CD4-positive, alpha-beta memory T cell (primary cell): ENCODE measurements at regions not wholly inside any gene's neighbourhood (a gene's known extent, or its start where the extent isn't known, plus 50 kb on each side); places are given as distances from the start of the nearest gene placed in this dataset.

Experiments
- CTCF ChIA-PET: fragments of 350-600 bp; sonication (Branson Sonifier 250); formaldehyde crosslinking; loops from one replicate; lab custom pipeline; 2021; ENCODE audit warnings: inconsistent platforms; ENCODE audit not compliant: partially characterized antibody; lab: Charles Lee
- POLR2A ChIA-PET: fragments of 350-600 bp; sonication (Branson Sonifier 250); formaldehyde crosslinking; loops from one replicate; lab custom pipeline; 2021; ENCODE audit not compliant: partially characterized antibody; lab: Charles Lee
- DNase-seq, 5 donors: peaks; one replicate each; pipeline versions ENCODE4 v3.0.0 to v3.0.0-alpha.2; 2020 to 2022; ENCODE audit warnings: mixed read lengths in 1 of 5
- H3K27ac ChIP-seq: one replicate; pipeline ENCODE4 v1.7.0; 2013; ENCODE audit warnings: low read depth, low read length
- H3K27me3 ChIP-seq: 2 replicates; pipeline ENCODE4 v1.7.0; 2013; ENCODE audit warnings: mild to moderate bottlenecking, low read length, moderate library complexity; ENCODE audit not compliant: insufficient read depth
- H3K36me3 ChIP-seq: 2 replicates; pipeline ENCODE4 v1.7.0; 2013; ENCODE audit warnings: mild to moderate bottlenecking, low read length, moderate library complexity; ENCODE audit not compliant: insufficient read depth
- H3K4me1 ChIP-seq: 2 replicates; pipeline ENCODE4 v1.7.0; 2013; ENCODE audit warnings: mild to moderate bottlenecking, low read length, moderate library complexity; ENCODE audit not compliant: insufficient read depth
- H3K4me3 ChIP-seq, 2 donors: one replicate each; pipeline ENCODE4 v1.7.0; 2013; ENCODE audit warnings: low read length in 2 of 2, mild to moderate bottlenecking in 1 of 2
- H3K9me3 ChIP-seq, 2 donors: one replicate each; pipeline ENCODE4 v1.7.0; 2013; ENCODE audit warnings: low read length in 2 of 2, control low read depth in 1 of 2; ENCODE audit not compliant: control insufficient read depth in 1 of 2
- H3K27ac Mint-ChIP-seq, 7 donors: one replicate each; pipeline ENCODE4 v1.8.0; 2020 to 2021; ENCODE audit warnings: mixed read lengths in 7 of 7, mild to moderate bottlenecking in 6 of 7, inconsistent platforms in 3 of 7, moderate library complexity in 3 of 7
- H3K27me3 Mint-ChIP-seq, 2 donors: one replicate each; pipeline ENCODE4 v1.8.0; 2020 to 2021; ENCODE audit warnings: mixed read lengths in 2 of 2
- H3K36me3 Mint-ChIP-seq, 2 donors: one replicate each; pipeline ENCODE4 v1.8.0; 2020 to 2021; ENCODE audit warnings: mixed read lengths in 2 of 2, inconsistent platforms in 1 of 2, mild to moderate bottlenecking in 1 of 2
- H3K4me1 Mint-ChIP-seq, 4 donors: one replicate each; pipeline ENCODE4 v1.8.0; 2020 to 2021; ENCODE audit warnings: mixed read lengths in 4 of 4, mild to moderate bottlenecking in 1 of 4
- H3K4me3 Mint-ChIP-seq, 8 donors: one replicate each; pipeline ENCODE4 v1.8.0; 2020 to 2021; ENCODE audit warnings: mixed read lengths in 8 of 8, mild to moderate bottlenecking in 7 of 8, moderate library complexity in 6 of 8, inconsistent platforms in 3 of 8
- H3K9me3 Mint-ChIP-seq, 8 donors: one replicate each; pipeline ENCODE4 v1.8.0; 2020 to 2021; ENCODE audit warnings: mixed read lengths in 8 of 8, mild to moderate bottlenecking in 5 of 8, inconsistent platforms in 3 of 8, moderate library complexity in 1 of 8
- intact Hi-C: fragments of 100-400 bp; cut with micrococcal nuclease; formaldehyde crosslinking; loops from one replicate; pipeline ENCODE4 v1.15.1; 2023

DNA sequence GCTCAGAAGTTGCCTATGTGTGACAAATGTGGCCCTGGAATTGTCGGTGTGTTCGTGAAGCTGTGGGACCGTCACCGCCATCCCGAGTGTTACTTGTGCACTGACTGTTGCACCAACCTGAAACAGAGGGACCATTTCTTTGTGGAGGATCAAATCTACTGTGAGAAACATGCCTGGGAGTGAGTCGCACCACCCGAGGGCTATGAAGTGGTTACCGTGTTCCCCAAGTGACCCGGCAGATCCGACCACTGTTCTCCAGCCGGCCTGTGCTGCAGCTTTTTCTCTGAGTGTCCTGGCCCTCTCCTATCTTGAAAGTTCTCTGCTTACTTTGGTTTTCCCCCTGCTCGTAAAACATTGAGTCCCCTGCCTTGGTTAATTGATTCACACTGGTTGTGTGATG lies 65.3 kb downstream of the VCPKMT start:
- Histone ChIP-seq H3K27ac (no peak overlapping the region), H3K36me3 (no peaks in the 10 kb centered on the region), H3K4me1 (peaks cover 20% of the 10 kb centered on the region), H3K9me3 (no peaks in the 10 kb centered on the region), H3K27me3 (no peaks in the 10 kb centered on the region), H3K4me3 (no peak overlapping the region)
- Mint-ChIP-seq H3K27ac (peak overlapping the region in 1 of 7 donors; percentile 8), H3K9me3 (peaks cover 0 to under 1% (median 0%) of the 10 kb centered on the region in 8 donors), H3K4me3 (no peak overlapping the region), H3K36me3 (peaks cover 5 to 27% of the 10 kb centered on the region in 2 donors), H3K4me1 (peaks cover 24 to 41% (median 30%) of the 10 kb centered on the region in 4 donors), H3K27me3 (no peaks in the 10 kb centered on the region)
- no peak for DNase-seq
- POLR2A ChIA-PET = no interaction called here
- intact Hi-C loops = no loop called here
- CTCF ChIA-PET = interaction anchor here (1.4 kb wide), 1 partner anchor 11 kb away, joined by 4 read pairs; no protein-coding TSS in a partner anchor

DNA sequence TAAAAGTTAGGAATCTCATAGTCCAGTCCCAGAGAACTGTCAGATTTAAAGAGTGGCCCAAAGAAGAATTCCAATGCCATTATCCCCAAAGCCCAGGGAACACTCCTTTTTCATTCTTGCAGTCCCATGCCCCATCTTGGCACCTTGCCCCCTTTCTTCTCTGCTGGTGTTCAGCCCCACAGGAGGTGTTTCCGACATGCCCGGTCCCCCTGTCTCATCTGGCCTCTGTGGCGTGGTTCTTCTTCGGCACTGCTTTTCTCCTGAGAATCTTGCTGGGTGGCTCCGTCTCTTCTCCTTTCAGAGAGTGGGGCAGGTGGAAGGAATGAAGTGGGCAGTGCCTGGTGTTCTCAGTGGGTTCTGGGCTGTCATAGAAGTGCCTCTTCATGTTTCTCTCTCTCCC lies 64.7 kb downstream of the VCPKMT start:
- ChIA-PET CTCF (no interaction called here), POLR2A (no interaction called here)
- Histone ChIP-seq H3K27ac (no peak overlapping the region), H3K9me3 (no peaks in the 10 kb centered on the region), H3K4me1 (peaks cover 16% of the 10 kb centered on the region), H3K27me3 (no peaks in the 10 kb centered on the region), H3K36me3 (no peaks in the 10 kb centered on the region), H3K4me3 (no peak overlapping the region)
- H3K4me3 Mint-ChIP-seq = no peak overlapping the region
- peaks cover 5 to 27% of the 10 kb centered on the region in 2 donors for H3K36me3 Mint-ChIP-seq
- intact Hi-C loops = no loop called here
- H3K27ac Mint-ChIP-seq = peak overlapping the region in 4 of 7 donors; percentile 19 to 75 (median 48)
- H3K27me3 Mint-ChIP-seq = no peaks in the 10 kb centered on the region
- DNase-seq = no peak
- H3K9me3 Mint-ChIP-seq = peaks cover 0 to 2% (median 0%) of the 10 kb centered on the region in 8 donors
- H3K4me1 Mint-ChIP-seq = peaks cover 19 to 41% (median 28%) of the 10 kb centered on the region in 4 donors

DNA sequence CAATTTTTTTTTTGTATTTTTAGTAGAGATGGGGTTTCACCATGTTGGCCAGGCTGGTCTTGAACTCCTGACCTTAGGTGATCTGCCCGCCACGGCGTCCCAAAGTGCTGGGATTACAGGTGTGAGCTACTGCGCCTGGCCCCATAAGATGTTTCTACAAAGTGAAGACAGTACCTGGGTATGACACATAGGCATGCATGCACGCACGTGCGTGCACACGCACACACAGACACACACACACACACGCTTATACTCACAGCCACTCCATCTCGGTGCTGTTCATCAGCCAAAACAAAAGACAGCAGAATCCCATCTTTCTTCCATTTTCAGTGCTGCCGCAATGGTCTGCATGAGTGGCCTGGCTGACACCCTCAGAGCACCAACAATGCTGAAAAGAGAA lies 63.9 kb downstream of the VCPKMT start:
- no peak for DNase-seq
- H3K4me1 Mint-ChIP-seq = peaks cover 19 to 42% (median 27%) of the 10 kb centered on the region in 4 donors
- Histone ChIP-seq H3K27ac (no peak overlapping the region), H3K36me3 (no peaks in the 10 kb centered on the region), H3K9me3 (no peaks in the 10 kb centered on the region), H3K4me3 (no peak overlapping the region), H3K4me1 (peaks cover 13% of the 10 kb centered on the region), H3K27me3 (no peaks in the 10 kb centered on the region)
- ChIA-PET POLR2A (interaction anchor here (1.0 kb wide), 1 partner anchor 33 kb away, joined by 3 read pairs; no protein-coding TSS in a partner anchor), CTCF (no interaction called here)
- intact Hi-C loops = no loop called here
- peaks cover 0 to 2% (median 0%) of the 10 kb centered on the region in 8 donors for H3K9me3 Mint-ChIP-seq
- H3K4me3 Mint-ChIP-seq = no peak overlapping the region
- H3K27me3 Mint-ChIP-seq = no peaks in the 10 kb centered on the region
- no peak overlapping the region for H3K27ac Mint-ChIP-seq
- H3K36me3 Mint-ChIP-seq = peaks cover 5 to 24% of the 10 kb centered on the region in 2 donors

DNA sequence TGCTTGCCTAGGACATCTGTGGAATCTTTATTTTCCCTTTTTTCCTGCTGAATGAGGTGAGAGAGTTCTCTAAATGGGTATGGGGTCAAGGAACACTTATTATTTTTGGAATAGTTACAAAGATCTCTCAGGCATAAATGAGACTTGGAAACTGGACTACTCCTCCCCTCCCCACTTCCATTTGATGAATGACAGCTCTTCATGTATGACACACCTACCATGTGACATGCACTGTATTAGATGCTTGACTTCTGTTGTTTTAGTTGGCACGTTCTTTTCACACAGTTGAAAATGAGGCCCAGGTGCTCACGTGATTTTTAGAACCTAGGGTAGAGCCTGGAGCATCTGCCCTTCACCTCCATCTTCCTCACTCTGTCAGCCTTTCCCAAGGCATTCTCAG lies 62.4 kb downstream of the VCPKMT start:
- Histone ChIP-seq H3K36me3 (no peaks in the 10 kb centered on the region), H3K27me3 (no peaks in the 10 kb centered on the region), H3K4me1 (peaks cover 17% of the 10 kb centered on the region), H3K27ac (no peak overlapping the region), H3K4me3 (no peak overlapping the region), H3K9me3 (no peaks in the 10 kb centered on the region)
- DNase-seq = no peak
- ChIA-PET CTCF (no interaction called here), POLR2A (interaction anchor here (0.9 to 4.7 kb wide), 3 partner anchors 8 to 52 kb away, joined by 3 to 20 read pairs (median 6); no protein-coding TSS in a partner anchor)
- Mint-ChIP-seq H3K27me3 (no peaks in the 10 kb centered on the region), H3K27ac (no peak overlapping the region), H3K4me3 (no peak overlapping the region), H3K36me3 (peaks cover 5 to 19% of the 10 kb centered on the region in 2 donors), H3K9me3 (peaks cover 0 to 2% (median 0%) of the 10 kb centered on the region in 8 donors), H3K4me1 (peaks cover 21 to 42% (median 31%) of the 10 kb centered on the region in 4 donors)
- intact Hi-C loops = no loop called here

DNA sequence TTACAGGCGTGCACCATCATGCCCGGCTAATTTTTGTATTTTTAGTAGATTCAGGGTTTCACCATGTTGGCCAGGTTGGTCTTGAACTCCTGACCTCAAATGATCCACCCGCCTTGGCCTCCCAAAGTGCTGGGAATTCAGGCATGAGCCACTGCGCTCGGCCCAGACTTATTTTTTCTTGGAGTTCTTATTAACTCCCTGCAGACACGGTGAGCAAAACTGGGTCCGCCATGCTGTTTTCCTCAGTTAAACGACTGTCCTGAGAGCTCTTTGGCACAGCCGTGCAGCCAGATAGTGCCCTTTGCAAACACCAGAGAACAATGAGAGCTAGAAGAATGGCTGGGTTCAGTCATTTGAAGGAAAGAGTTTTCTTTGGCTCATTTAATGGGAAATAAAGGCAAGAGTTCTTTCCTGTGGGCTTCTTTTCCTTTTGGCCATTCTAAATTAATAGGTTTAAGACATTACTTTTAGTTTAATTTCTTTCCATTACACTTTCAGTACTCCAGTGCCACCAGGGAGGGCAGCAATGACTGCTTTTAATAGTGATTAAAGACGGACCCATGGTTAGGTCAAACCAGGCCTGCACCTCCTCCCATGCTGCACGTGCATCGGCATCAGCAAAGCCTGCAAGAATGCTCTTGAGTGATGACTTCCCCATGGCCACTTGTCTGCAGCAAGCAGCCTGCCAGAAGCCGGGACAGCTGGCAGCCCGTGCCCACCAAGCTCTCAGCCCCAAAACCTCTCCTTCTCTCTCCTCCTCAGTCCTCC lies 60.7 kb downstream of the VCPKMT start:
- ChIA-PET CTCF (interaction anchor here (0.6 to 1.7 kb wide), 3 partner anchors 190 to 203 kb away, joined by 3 to 4 read pairs (median 4); partner anchors contain the start of gene NEMF), POLR2A (interaction anchor here (1.3 to 4.7 kb wide), 2 partner anchors 10 to 43 kb away, joined by 3 to 20 read pairs; no protein-coding TSS in a partner anchor)
- Histone ChIP-seq H3K4me3 (no peak overlapping the region), H3K4me1 (peaks cover 32% of the 10 kb centered on the region), H3K36me3 (no peaks in the 10 kb centered on the region), H3K27ac (no peak overlapping the region), H3K27me3 (no peaks in the 10 kb centered on the region), H3K9me3 (no peaks in the 10 kb centered on the region)
- Mint-ChIP-seq H3K27ac (no peak overlapping the region), H3K9me3 (peaks cover 0 to 2% (median 0%) of the 10 kb centered on the region in 8 donors), H3K36me3 (peaks cover 2 to 14% of the 10 kb centered on the region in 2 donors), H3K4me1 (peaks cover 21 to 45% (median 38%) of the 10 kb centered on the region in 4 donors), H3K27me3 (no peaks in the 10 kb centered on the region), H3K4me3 (no peak overlapping the region)
- intact Hi-C loops = no loop called here
- DNase-seq = no peak

DNA sequence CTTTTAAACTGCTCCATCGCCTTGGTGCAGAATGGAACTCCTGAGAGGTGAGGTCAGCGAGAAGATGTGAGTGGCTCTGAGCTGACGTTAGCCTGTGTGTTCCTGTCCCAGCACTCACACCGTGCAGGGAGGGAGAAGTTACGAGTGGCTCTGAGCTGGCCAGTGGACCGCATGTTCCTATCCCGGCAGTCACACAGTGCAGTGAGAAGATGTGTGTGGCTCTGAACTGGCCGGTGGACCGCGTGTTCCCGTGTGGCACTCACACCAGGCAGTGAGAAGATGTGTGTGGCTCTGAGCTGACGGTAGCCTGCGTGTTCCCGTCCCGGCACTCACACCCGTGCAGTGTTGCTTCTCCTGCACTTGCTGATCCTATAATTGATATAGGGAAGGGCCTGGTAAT lies 59.9 kb downstream of the VCPKMT start:
- Histone ChIP-seq H3K27ac (no peak overlapping the region), H3K4me3 (no peak overlapping the region), H3K4me1 (peaks cover 40% of the 10 kb centered on the region), H3K36me3 (no peaks in the 10 kb centered on the region), H3K9me3 (no peaks in the 10 kb centered on the region), H3K27me3 (no peaks in the 10 kb centered on the region)
- Mint-ChIP-seq H3K27ac (no peak overlapping the region), H3K4me1 (peaks cover 26 to 52% (median 45%) of the 10 kb centered on the region in 4 donors), H3K9me3 (peaks cover 0 to 2% (median 0%) of the 10 kb centered on the region in 8 donors), H3K36me3 (peaks cover 2 to 6% of the 10 kb centered on the region in 2 donors), H3K27me3 (no peaks in the 10 kb centered on the region), H3K4me3 (no peak overlapping the region)
- ChIA-PET CTCF (interaction anchor here (0.7 to 1.7 kb wide), 3 partner anchors 53 to 204 kb away, joined by 3 to 4 read pairs (median 4); partner anchors contain the start of gene NEMF), POLR2A (interaction anchor here (0.8 to 4.7 kb wide), 4 partner anchors 11 to 55 kb away, joined by 3 to 20 read pairs (median 4); no protein-coding TSS in a partner anchor)
- no peak for DNase-seq
- intact Hi-C loops = no loop called here

DNA sequence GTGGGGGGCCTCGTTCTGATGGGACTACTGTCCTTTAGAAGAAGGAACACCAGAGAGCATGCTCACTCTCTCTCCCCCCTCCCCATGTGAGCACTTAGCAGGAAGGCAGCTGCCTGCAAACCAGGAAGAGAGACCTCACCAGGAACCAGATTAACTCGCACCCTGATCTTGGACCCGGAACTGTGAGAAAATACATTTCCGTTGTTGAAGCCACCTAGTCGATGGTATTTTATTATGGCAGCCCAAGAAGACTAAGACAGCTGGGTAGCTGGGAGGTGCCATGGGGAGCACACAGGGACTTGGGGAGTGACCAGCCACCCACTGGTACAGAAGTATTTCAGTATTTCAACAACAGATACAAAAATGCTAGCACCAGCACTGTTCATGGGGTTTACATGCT lies 59.0 kb downstream of the VCPKMT start:
- H3K9me3 Mint-ChIP-seq = peaks cover 0 to 2% (median 0%) of the 10 kb centered on the region in 8 donors
- DNase-seq = no peak
- H3K4me1 Mint-ChIP-seq = peaks cover 32 to 61% (median 52%) of the 10 kb centered on the region in 4 donors
- peaks cover 2 to 4% of the 10 kb centered on the region in 2 donors for H3K36me3 Mint-ChIP-seq
- no peak overlapping the region for H3K4me3 ChIP-seq
- intact Hi-C loops = no loop called here
- CTCF ChIA-PET = interaction anchor here (1.4 to 1.6 kb wide), 2 partner anchors 31 to 54 kb away, joined by 3 to 4 read pairs; no protein-coding TSS in a partner anchor
- H3K4me1 ChIP-seq = peaks cover 49% of the 10 kb centered on the region
- no peaks in the 10 kb centered on the region for H3K36me3 ChIP-seq
- H3K9me3 ChIP-seq = no peaks in the 10 kb centered on the region
- H3K27ac Mint-ChIP-seq = peak overlapping the region in 5 of 7 donors; percentile 31 to 64 (median 58)
- no peaks in the 10 kb centered on the region for H3K27me3 Mint-ChIP-seq
- no peaks in the 10 kb centered on the region for H3K27me3 ChIP-seq
- peak overlapping the region in 1 of 8 donors; percentile 5 for H3K4me3 Mint-ChIP-seq
- POLR2A ChIA-PET = interaction anchor here (1.0 to 4.7 kb wide), 3 partner anchors 12 to 86 kb away, joined by 3 to 20 read pairs (median 3); no protein-coding TSS in a partner anchor
- H3K27ac ChIP-seq = no peak overlapping the region
